Sigmoid colon (tissue), 4 donors: ENCODE measurements at regions not wholly inside any gene's neighbourhood (a gene's known extent, or its start where the extent isn't known, plus 50 kb on each side); places are given as distances from the start of the nearest gene placed in this dataset.

ENCODE experiments used
- EP300 ChIP-seq, 4 donors: sonication (generic); formaldehyde crosslinking; IDR thresholded peaks; one replicate each; pipeline ENCODE4 v1.6.1; 2017; ENCODE audit warnings: antibody characterized with exemption in 4 of 4
- POLR2A ChIP-seq, 2 donors: fragments of 450-650 bp; IDR thresholded peaks; one replicate each; pipeline ENCODE4 v1.6.1; 2016; ENCODE audit warnings: antibody characterized with exemption in 2 of 2, mild to moderate bottlenecking in 2 of 2, moderate library complexity in 2 of 2
- TF ChIP-seq, protein P1 (sequence below), 4 experiments: fragments of 450-650 bp in 3 of 4; fragments of 200-600 bp in 1 of 4; IDR thresholded peaks; one replicate each; pipeline ENCODE4 v1.5.1; 2016 to 2019; ENCODE audit warnings: antibody characterized with exemption in 4 of 4, mild to moderate bottlenecking in 3 of 4, moderate library complexity in 2 of 4

GRCh38 chr4:10897076-10897475 lies 212.5 kb upstream of the CLNK start:
- TF ChIP-seq, protein P1, sequence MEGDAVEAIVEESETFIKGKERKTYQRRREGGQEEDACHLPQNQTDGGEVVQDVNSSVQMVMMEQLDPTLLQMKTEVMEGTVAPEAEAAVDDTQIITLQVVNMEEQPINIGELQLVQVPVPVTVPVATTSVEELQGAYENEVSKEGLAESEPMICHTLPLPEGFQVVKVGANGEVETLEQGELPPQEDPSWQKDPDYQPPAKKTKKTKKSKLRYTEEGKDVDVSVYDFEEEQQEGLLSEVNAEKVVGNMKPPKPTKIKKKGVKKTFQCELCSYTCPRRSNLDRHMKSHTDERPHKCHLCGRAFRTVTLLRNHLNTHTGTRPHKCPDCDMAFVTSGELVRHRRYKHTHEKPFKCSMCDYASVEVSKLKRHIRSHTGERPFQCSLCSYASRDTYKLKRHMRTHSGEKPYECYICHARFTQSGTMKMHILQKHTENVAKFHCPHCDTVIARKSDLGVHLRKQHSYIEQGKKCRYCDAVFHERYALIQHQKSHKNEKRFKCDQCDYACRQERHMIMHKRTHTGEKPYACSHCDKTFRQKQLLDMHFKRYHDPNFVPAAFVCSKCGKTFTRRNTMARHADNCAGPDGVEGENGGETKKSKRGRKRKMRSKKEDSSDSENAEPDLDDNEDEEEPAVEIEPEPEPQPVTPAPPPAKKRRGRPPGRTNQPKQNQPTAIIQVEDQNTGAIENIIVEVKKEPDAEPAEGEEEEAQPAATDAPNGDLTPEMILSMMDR (IDR thresholded peaks at IDR 0.05), result no peak
- no peak for TF ChIP-seq POLR2A (IDR thresholded peaks at IDR 0.05)
- TF ChIP-seq EP300 (IDR thresholded peaks at IDR 0.05), result no peak
